WTC11 (cell line): ENCODE measurements at regions not wholly inside any gene's neighbourhood (a gene's known extent, or its start where the extent isn't known, plus 50 kb on each side); places are given as distances from the start of the nearest gene placed in this dataset.

Experiments used
- ATAC-seq: fragments of 200-7000 bp; cut with Tn5 transposase; 2 replicates; pipeline ENCODE4 v1.10.0; 2021; ENCODE audit warnings: mild to moderate bottlenecking, moderate library complexity
- CTCF ChIA-PET: fragments of 300-600 bp; sonication (Branson Sonifier 250); formaldehyde crosslinking; loops from one replicate; lab custom pipeline; 2021; ENCODE audit warnings: antibody characterized with exemption; lab: Charles Lee
- POLR2A ChIA-PET: fragments of 350-600 bp; sonication (Branson Sonifier 250); formaldehyde crosslinking; loops from one replicate; lab custom pipeline; 2021; ENCODE audit warnings: antibody characterized with exemption; lab: Charles Lee
- DNase-seq: peaks from one replicate; pipeline ENCODE4 v3.0.0; 2021; ENCODE audit warnings: low spot score
- H3K27ac Mint-ChIP-seq: 2 replicates; pipeline ENCODE4 v1.8.0; 2021; ENCODE audit warnings: mixed read lengths
- H3K27me3 Mint-ChIP-seq: 2 replicates; pipeline ENCODE4 v1.8.0; 2021; ENCODE audit warnings: low read depth, mild to moderate bottlenecking, moderate library complexity, mixed read lengths
- H3K36me3 Mint-ChIP-seq: 2 replicates; pipeline ENCODE4 v1.8.0; 2021; ENCODE audit warnings: mixed read lengths
- H3K4me1 Mint-ChIP-seq: 2 replicates; pipeline ENCODE4 v1.8.0; 2022; ENCODE audit warnings: mixed read lengths
- H3K4me3 Mint-ChIP-seq: 2 replicates; pipeline ENCODE4 v1.8.0; 2021; ENCODE audit warnings: mild to moderate bottlenecking, moderate library complexity, mixed read lengths
- H3K9me3 Mint-ChIP-seq: 2 replicates; pipeline ENCODE4 v1.8.0; 2021; ENCODE audit warnings: mixed read lengths
- GABPB1 ChIP-seq: sonication (generic); formaldehyde crosslinking; IDR thresholded peaks from 2 replicates; pipeline ENCODE4 v1.8.1; 2023; ENCODE audit warnings: mild to moderate bottlenecking, missing genetic modification reagents
- GTF2I ChIP-seq: fragments of 250-450 bp; sonication (Bioruptor Pico); conservative IDR thresholded peaks from 2 replicates; pipeline ENCODE4 v1.4.0; 2021; ENCODE audit warnings: mild to moderate bottlenecking
- NR3C1 ChIP-seq: sonication (generic); formaldehyde crosslinking; conservative IDR thresholded peaks from 2 replicates; pipeline ENCODE4 v1.8.1; 2023; ENCODE audit warnings: low read depth, mild to moderate bottlenecking, missing genetic modification reagents
- ZNF317 ChIP-seq: sonication (generic); formaldehyde crosslinking; IDR thresholded peaks from 2 replicates; pipeline ENCODE4 v1.8.1; 2023; ENCODE audit warnings: low read depth, mild to moderate bottlenecking, moderate library complexity, missing genetic modification reagents, borderline replicate concordance
- TF ChIP-seq, protein P1 (sequence below): fragments of 250-450 bp; sonication (Bioruptor Pico); IDR thresholded peaks from 2 replicates; pipeline ENCODE4 v1.9.0; 2021; ENCODE audit warnings: mild to moderate bottlenecking, borderline replicate concordance
- TF ChIP-seq, protein P2 (sequence below): sonication (generic); formaldehyde crosslinking; IDR thresholded peaks from 2 replicates; pipeline ENCODE4 v1.8.1; 2023; ENCODE audit warnings: mild to moderate bottlenecking, missing genetic modification reagents, moderate library complexity
- TF ChIP-seq, protein P3 (sequence below): sonication (generic); formaldehyde crosslinking; IDR thresholded peaks from 2 replicates; pipeline ENCODE4 v1.8.1; 2022; ENCODE audit warnings: mild to moderate bottlenecking, moderate library complexity, missing genetic modification reagents
- TF ChIP-seq, protein P4 (sequence below): sonication (generic); formaldehyde crosslinking; IDR thresholded peaks from 2 replicates; pipeline ENCODE4 v1.8.1; 2022; ENCODE audit warnings: low read depth, mild to moderate bottlenecking, moderate library complexity, missing genetic modification reagents, borderline replicate concordance
- TF ChIP-seq, protein P5 (sequence below): sonication (generic); formaldehyde crosslinking; IDR thresholded peaks from 2 replicates; pipeline ENCODE4 v1.8.1; 2023; ENCODE audit warnings: mild to moderate bottlenecking, moderate library complexity, missing genetic modification reagents
- TF ChIP-seq, protein P6 (sequence below): sonication (generic); formaldehyde crosslinking; IDR thresholded peaks from 2 replicates; pipeline ENCODE4 v1.8.1; 2022; ENCODE audit warnings: missing genetic modification reagents, borderline replicate concordance
- TF ChIP-seq, protein P7 (sequence below): sonication (generic); formaldehyde crosslinking; IDR thresholded peaks from 2 replicates; pipeline ENCODE4 v1.8.1; 2022; ENCODE audit warnings: mild to moderate bottlenecking, missing genetic modification reagents, moderate library complexity, borderline replicate concordance

DNA sequence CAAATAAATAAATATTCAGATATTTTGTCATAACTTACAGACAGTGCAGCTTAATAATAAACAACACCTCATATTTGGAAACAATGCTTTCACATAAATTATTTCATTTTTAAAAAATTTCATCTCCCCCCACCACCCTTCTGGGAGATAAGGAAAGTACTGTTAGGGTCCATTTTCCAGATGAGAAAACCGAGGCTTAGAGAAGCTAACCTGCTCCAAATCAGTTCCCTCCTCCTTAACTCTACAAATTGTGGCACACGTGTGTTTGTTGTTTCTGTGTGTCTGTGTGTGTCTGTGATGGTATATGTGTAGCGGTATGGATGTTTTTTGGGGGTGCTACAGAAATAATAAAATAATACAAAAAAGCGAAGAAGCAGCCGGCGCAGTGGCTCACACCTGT, 54.2 kb upstream of the NAA20 start:
- Mint-ChIP-seq H3K9me3 (no peaks in the 10 kb centered on the region), H3K27me3 (no peaks in the 10 kb centered on the region), H3K4me3 (no peak overlapping the region), H3K36me3 (no peaks in the 10 kb centered on the region)
- no peak for ATAC-seq
- POLR2A ChIA-PET, result no interaction called here
- CTCF ChIA-PET, result no interaction called here
- TF ChIP-seq, protein P1, sequence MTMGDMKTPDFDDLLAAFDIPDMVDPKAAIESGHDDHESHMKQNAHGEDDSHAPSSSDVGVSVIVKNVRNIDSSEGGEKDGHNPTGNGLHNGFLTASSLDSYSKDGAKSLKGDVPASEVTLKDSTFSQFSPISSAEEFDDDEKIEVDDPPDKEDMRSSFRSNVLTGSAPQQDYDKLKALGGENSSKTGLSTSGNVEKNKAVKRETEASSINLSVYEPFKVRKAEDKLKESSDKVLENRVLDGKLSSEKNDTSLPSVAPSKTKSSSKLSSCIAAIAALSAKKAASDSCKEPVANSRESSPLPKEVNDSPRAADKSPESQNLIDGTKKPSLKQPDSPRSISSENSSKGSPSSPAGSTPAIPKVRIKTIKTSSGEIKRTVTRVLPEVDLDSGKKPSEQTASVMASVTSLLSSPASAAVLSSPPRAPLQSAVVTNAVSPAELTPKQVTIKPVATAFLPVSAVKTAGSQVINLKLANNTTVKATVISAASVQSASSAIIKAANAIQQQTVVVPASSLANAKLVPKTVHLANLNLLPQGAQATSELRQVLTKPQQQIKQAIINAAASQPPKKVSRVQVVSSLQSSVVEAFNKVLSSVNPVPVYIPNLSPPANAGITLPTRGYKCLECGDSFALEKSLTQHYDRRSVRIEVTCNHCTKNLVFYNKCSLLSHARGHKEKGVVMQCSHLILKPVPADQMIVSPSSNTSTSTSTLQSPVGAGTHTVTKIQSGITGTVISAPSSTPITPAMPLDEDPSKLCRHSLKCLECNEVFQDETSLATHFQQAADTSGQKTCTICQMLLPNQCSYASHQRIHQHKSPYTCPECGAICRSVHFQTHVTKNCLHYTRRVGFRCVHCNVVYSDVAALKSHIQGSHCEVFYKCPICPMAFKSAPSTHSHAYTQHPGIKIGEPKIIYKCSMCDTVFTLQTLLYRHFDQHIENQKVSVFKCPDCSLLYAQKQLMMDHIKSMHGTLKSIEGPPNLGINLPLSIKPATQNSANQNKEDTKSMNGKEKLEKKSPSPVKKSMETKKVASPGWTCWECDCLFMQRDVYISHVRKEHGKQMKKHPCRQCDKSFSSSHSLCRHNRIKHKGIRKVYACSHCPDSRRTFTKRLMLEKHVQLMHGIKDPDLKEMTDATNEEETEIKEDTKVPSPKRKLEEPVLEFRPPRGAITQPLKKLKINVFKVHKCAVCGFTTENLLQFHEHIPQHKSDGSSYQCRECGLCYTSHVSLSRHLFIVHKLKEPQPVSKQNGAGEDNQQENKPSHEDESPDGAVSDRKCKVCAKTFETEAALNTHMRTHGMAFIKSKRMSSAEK (CRISPR knock-in tag), result no peak
- TF ChIP-seq, protein P2, sequence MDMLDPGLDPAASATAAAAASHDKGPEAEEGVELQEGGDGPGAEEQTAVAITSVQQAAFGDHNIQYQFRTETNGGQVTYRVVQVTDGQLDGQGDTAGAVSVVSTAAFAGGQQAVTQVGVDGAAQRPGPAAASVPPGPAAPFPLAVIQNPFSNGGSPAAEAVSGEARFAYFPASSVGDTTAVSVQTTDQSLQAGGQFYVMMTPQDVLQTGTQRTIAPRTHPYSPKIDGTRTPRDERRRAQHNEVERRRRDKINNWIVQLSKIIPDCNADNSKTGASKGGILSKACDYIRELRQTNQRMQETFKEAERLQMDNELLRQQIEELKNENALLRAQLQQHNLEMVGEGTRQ, result no peak
- TF ChIP-seq, protein P3, sequence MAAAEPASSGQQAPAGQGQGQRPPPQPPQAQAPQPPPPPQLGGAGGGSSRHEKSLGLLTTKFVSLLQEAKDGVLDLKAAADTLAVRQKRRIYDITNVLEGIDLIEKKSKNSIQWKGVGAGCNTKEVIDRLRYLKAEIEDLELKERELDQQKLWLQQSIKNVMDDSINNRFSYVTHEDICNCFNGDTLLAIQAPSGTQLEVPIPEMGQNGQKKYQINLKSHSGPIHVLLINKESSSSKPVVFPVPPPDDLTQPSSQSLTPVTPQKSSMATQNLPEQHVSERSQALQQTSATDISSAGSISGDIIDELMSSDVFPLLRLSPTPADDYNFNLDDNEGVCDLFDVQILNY, result no peak
- TF ChIP-seq, protein P4, sequence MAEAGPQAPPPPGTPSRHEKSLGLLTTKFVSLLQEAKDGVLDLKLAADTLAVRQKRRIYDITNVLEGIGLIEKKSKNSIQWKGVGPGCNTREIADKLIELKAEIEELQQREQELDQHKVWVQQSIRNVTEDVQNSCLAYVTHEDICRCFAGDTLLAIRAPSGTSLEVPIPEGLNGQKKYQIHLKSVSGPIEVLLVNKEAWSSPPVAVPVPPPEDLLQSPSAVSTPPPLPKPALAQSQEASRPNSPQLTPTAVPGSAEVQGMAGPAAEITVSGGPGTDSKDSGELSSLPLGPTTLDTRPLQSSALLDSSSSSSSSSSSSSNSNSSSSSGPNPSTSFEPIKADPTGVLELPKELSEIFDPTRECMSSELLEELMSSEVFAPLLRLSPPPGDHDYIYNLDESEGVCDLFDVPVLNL (CRISPR knock-in tag), result no peak
- no peak for TF ChIP-seq NR3C1 (CRISPR knock-in tag)
- TF ChIP-seq, protein P5, sequence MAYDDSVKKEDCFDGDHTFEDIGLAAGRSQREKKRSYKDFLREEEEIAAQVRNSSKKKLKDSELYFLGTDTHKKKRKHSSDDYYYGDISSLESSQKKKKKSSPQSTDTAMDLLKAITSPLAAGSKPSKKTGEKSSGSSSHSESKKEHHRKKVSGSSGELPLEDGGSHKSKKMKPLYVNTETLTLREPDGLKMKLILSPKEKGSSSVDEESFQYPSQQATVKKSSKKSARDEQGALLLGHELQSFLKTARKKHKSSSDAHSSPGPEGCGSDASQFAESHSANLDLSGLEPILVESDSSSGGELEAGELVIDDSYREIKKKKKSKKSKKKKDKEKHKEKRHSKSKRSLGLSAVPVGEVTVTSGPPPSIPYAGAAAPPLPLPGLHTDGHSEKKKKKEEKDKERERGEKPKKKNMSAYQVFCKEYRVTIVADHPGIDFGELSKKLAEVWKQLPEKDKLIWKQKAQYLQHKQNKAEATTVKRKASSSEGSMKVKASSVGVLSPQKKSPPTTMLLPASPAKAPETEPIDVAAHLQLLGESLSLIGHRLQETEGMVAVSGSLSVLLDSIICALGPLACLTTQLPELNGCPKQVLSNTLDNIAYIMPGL (CRISPR knock-in tag), result no peak
- TF ChIP-seq, protein P6, sequence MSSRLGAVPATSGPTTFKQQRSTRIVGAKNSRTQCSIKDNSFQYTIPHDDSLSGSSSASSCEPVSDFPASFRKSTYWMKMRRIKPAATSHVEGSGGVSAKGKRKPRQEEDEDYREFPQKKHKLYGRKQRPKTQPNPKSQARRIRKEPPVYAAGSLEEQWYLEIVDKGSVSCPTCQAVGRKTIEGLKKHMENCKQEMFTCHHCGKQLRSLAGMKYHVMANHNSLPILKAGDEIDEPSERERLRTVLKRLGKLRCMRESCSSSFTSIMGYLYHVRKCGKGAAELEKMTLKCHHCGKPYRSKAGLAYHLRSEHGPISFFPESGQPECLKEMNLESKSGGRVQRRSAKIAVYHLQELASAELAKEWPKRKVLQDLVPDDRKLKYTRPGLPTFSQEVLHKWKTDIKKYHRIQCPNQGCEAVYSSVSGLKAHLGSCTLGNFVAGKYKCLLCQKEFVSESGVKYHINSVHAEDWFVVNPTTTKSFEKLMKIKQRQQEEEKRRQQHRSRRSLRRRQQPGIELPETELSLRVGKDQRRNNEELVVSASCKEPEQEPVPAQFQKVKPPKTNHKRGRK, result no peak
- TF ChIP-seq ZNF317 (CRISPR knock-in tag), result no peak
- no peak for TF ChIP-seq GTF2I
- TF ChIP-seq, all 79 proteins: peak for 0
- no peak overlapping the region for H3K27ac Mint-ChIP-seq
- no peak for DNase-seq
- H3K4me1 Mint-ChIP-seq, result peaks cover 44% of the 10 kb centered on the region

DNA sequence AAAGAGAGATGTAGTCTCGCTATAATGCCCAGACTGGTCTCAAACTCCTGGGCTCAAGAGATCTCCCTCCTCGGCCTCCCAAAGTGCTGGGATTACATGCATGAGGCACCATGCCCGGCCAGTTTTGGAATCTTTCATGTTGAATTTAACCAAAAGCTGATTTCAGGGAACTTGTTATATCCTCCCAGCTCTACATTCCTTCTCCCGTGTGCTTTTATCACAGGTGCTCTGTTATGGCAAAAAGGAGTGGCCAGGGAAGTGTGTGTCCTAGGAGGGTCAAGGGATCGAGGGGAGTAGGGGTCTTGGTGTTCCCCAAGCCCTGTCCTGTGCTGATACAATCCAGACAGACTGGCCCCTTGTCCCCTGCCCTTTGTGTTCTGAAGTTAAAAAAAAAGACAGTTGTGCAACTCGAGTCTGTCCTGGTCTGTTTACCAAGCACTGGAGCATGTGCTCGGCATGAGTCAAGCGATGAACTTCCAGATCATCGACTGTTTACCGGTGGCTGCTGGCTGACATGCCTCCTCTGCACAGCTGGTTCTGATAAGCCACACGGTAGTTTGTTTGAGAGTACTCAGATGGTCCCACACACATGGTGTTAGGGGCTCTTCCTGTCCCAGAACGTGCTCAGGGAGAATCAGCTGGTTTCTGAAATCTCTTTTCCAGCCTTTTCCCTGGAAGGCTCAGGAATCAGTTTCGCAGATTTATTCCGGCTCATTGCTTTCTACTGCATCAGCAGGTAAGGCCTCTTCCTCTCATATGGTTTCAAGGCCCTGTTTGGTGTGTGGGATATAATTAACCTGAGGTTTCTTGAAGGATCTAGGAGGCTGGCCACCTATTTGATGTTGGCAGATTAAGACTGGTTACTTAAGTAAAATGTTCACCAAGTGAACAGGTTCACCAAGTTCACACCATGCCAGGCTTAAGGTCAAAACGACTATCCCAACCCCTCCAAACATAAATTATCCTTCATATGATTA, 52.6 kb upstream of the NAA20 start:
- H3K4me3 Mint-ChIP-seq, result no peak overlapping the region
- ATAC-seq, result no peak
- H3K9me3 Mint-ChIP-seq, result no peaks in the 10 kb centered on the region
- TF ChIP-seq GTF2I (no peak), GABPB1 (CRISPR knock-in tag) (peak; percentile 97)
- TF ChIP-seq, protein P7, sequence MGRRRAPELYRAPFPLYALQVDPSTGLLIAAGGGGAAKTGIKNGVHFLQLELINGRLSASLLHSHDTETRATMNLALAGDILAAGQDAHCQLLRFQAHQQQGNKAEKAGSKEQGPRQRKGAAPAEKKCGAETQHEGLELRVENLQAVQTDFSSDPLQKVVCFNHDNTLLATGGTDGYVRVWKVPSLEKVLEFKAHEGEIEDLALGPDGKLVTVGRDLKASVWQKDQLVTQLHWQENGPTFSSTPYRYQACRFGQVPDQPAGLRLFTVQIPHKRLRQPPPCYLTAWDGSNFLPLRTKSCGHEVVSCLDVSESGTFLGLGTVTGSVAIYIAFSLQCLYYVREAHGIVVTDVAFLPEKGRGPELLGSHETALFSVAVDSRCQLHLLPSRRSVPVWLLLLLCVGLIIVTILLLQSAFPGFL (CRISPR knock-in tag), result peak; percentile 91; the same call in 1 of the 2 replicates
- H3K27ac Mint-ChIP-seq, result no peak overlapping the region
- H3K36me3 Mint-ChIP-seq, result no peaks in the 10 kb centered on the region
- no peak for DNase-seq
- ChIA-PET POLR2A (no interaction called here), CTCF (interaction anchor here (0.5 kb wide), 1 partner anchor 40 kb away, joined by 3 read pairs; no protein-coding TSS in a partner anchor)
- H3K27me3 Mint-ChIP-seq, result no peaks in the 10 kb centered on the region
- H3K4me1 Mint-ChIP-seq, result peaks cover 27% of the 10 kb centered on the region
